ENCODE measurements at regions not wholly inside any gene's neighbourhood (a gene's known extent, or its start where the extent isn't known, plus 50 kb on each side); places are given as distances from the start of the nearest gene placed in this dataset.
"Not testable (repeated sequence)": the region's sequence is repeated elsewhere in the genome, so short reads cannot be mapped to it uniquely, and the experiment has no call there.

- TF ChIP-seq YY1 (IDR thresholded peaks at IDR 0.05; ENCODE audit: insufficient read depth, insufficient read length) (no peak), SUZ12 (IDR thresholded peaks at IDR 0.05; ENCODE audit: extremely low read depth, insufficient read depth, insufficient read length) (no peak), ZNF274 (IDR thresholded peaks at IDR 0.05; ENCODE audit: low read depth, low read length) (no peak)
- Histone ChIP-seq H3K9ac (ENCODE audit: insufficient read length, low read depth) (no peak overlapping the region), H3K27me3 (ENCODE audit: insufficient read depth, insufficient read length) (no peaks in the 10 kb centered on the region), H3K36me3 (ENCODE audit: insufficient read depth, insufficient read length, low read length) (no peaks in the 10 kb centered on the region), H3K9me3 (ENCODE audit: insufficient read depth, low read length) (no peaks in the 10 kb centered on the region), H3K4me3 (ENCODE audit: insufficient read length, low read depth) (no peak overlapping the region), H3K4me1 (ENCODE audit: insufficient read depth, insufficient read length) (no peaks in the 10 kb centered on the region)
- no peak for DNase-seq (ENCODE audit: low read depth, low spot score)
Observed at GRCh38 chr4:125229596-125230058, 85.1 kb upstream of the FAT4 start.

GRCh38 chr4:125225806-125226205 is 88.9 kb upstream of the FAT4 start:
- H3K9me3 ChIP-seq (ENCODE audit: insufficient read depth, low read length) = peaks cover 5% of the 10 kb centered on the region; the same call in 1 of the 2 replicates
- no peak for TF ChIP-seq ZNF274 (IDR thresholded peaks at IDR 0.05; ENCODE audit: low read depth, low read length)
- TF ChIP-seq YY1 (IDR thresholded peaks at IDR 0.05; ENCODE audit: insufficient read depth, insufficient read length) = no peak
- no peak for TF ChIP-seq SUZ12 (IDR thresholded peaks at IDR 0.05; ENCODE audit: extremely low read depth, insufficient read depth, insufficient read length)
- no peaks in the 10 kb centered on the region for H3K36me3 ChIP-seq (ENCODE audit: insufficient read depth, insufficient read length, low read length)

GRCh38 chr4:125200556-125200955 is 114.2 kb upstream of the FAT4 start:
- Histone ChIP-seq H3K36me3 (ENCODE audit: insufficient read depth, insufficient read length, low read length) (no peaks in the 10 kb centered on the region), H3K9ac (ENCODE audit: insufficient read length, low read depth) (no peak overlapping the region)

More at GRCh38 chr4:125225806-125226205, 88.9 kb upstream of the FAT4 start:
- Histone ChIP-seq H3K27me3 (ENCODE audit: insufficient read depth, insufficient read length) (no peaks in the 10 kb centered on the region), H3K4me3 (ENCODE audit: insufficient read length, low read depth) (no peak overlapping the region), H3K9ac (ENCODE audit: insufficient read length, low read depth) (no peak overlapping the region), H3K4me1 (ENCODE audit: insufficient read depth, insufficient read length) (no peaks in the 10 kb centered on the region)
- no peak for DNase-seq (ENCODE audit: low read depth, low spot score)

GRCh38 chr4:125198916-125199315 is 115.8 kb upstream of the FAT4 start:
- TF ChIP-seq ZNF274 (IDR thresholded peaks at IDR 0.05; ENCODE audit: low read depth, low read length) (no peak), YY1 (IDR thresholded peaks at IDR 0.05; ENCODE audit: insufficient read depth, insufficient read length) (no peak), SUZ12 (IDR thresholded peaks at IDR 0.05; ENCODE audit: extremely low read depth, insufficient read depth, insufficient read length) (no peak)
- H3K4me3 ChIP-seq (ENCODE audit: insufficient read length, low read depth) = no peak overlapping the region
- no peak for DNase-seq (ENCODE audit: low read depth, low spot score)

More at GRCh38 chr4:125200556-125200955, 114.2 kb upstream of the FAT4 start:
- no peaks in the 10 kb centered on the region for H3K9me3 ChIP-seq (ENCODE audit: insufficient read depth, low read length)
- H3K4me3 ChIP-seq (ENCODE audit: insufficient read length, low read depth) = no peak overlapping the region
- TF ChIP-seq YY1 (IDR thresholded peaks at IDR 0.05; ENCODE audit: insufficient read depth, insufficient read length) = no peak
- TF ChIP-seq ZNF274 (IDR thresholded peaks at IDR 0.05; ENCODE audit: low read depth, low read length) = no peak
- TF ChIP-seq SUZ12 (IDR thresholded peaks at IDR 0.05; ENCODE audit: extremely low read depth, insufficient read depth, insufficient read length) = no peak
- H3K27me3 ChIP-seq (ENCODE audit: insufficient read depth, insufficient read length) = no peaks in the 10 kb centered on the region
- DNase-seq (ENCODE audit: low read depth, low spot score) = no peak
- no peaks in the 10 kb centered on the region for H3K4me1 ChIP-seq (ENCODE audit: insufficient read depth, insufficient read length)

GRCh38 chr4:125191874-125192459 is 122.8 kb upstream of the FAT4 start:
- H3K4me3 ChIP-seq (ENCODE audit: insufficient read length, low read depth); DNase-seq (ENCODE audit: low read depth, low spot score); H3K36me3 ChIP-seq (ENCODE audit: insufficient read depth, insufficient read length, low read length); H3K4me1 ChIP-seq (ENCODE audit: insufficient read depth, insufficient read length); H3K9ac ChIP-seq (ENCODE audit: insufficient read length, low read depth); H3K9me3 ChIP-seq (ENCODE audit: insufficient read depth, low read length); H3K27me3 ChIP-seq (ENCODE audit: insufficient read depth, insufficient read length): not testable (repeated sequence)

More at GRCh38 chr4:125198916-125199315, 115.8 kb upstream of the FAT4 start:
- H3K9ac ChIP-seq (ENCODE audit: insufficient read length, low read depth) = no peak overlapping the region
- H3K27me3 ChIP-seq (ENCODE audit: insufficient read depth, insufficient read length) = no peaks in the 10 kb centered on the region
- H3K9me3 ChIP-seq (ENCODE audit: insufficient read depth, low read length) = no peaks in the 10 kb centered on the region
- no peaks in the 10 kb centered on the region for H3K4me1 ChIP-seq (ENCODE audit: insufficient read depth, insufficient read length)
- no peaks in the 10 kb centered on the region for H3K36me3 ChIP-seq (ENCODE audit: insufficient read depth, insufficient read length, low read length)

GRCh38 chr4:125191232-125191631 is 123.5 kb upstream of the FAT4 start:
- no peaks in the 10 kb centered on the region for H3K9me3 ChIP-seq (ENCODE audit: insufficient read depth, low read length)
- H3K36me3 ChIP-seq (ENCODE audit: insufficient read depth, insufficient read length, low read length) = no peaks in the 10 kb centered on the region
- no peak overlapping the region for H3K9ac ChIP-seq (ENCODE audit: insufficient read length, low read depth)
- DNase-seq (ENCODE audit: low read depth, low spot score) = no peak
- H3K27me3 ChIP-seq (ENCODE audit: insufficient read depth, insufficient read length) = no peaks in the 10 kb centered on the region
- H3K4me3 ChIP-seq (ENCODE audit: insufficient read length, low read depth) = no peak overlapping the region
- TF ChIP-seq ZNF274 (IDR thresholded peaks at IDR 0.05; ENCODE audit: low read depth, low read length) = no peak
- no peaks in the 10 kb centered on the region for H3K4me1 ChIP-seq (ENCODE audit: insufficient read depth, insufficient read length)

GRCh38 chr4:125187226-125188176 is 127.3 kb upstream of the FAT4 start:
- H3K27me3 ChIP-seq (ENCODE audit: insufficient read depth, insufficient read length) = no peaks in the 10 kb centered on the region
- DNase-seq (ENCODE audit: low read depth, low spot score) = no peak
- no peak for TF ChIP-seq YY1 (IDR thresholded peaks at IDR 0.05; ENCODE audit: insufficient read depth, insufficient read length)
- TF ChIP-seq ZNF274 (IDR thresholded peaks at IDR 0.05; ENCODE audit: low read depth, low read length) = no peak
- no peak for TF ChIP-seq SUZ12 (IDR thresholded peaks at IDR 0.05; ENCODE audit: extremely low read depth, insufficient read depth, insufficient read length)

More at GRCh38 chr4:125187226-125188176, 127.3 kb upstream of the FAT4 start:
- Histone ChIP-seq H3K9ac (ENCODE audit: insufficient read length, low read depth) (no peak overlapping the region), H3K4me3 (ENCODE audit: insufficient read length, low read depth) (no peak overlapping the region), H3K9me3 (ENCODE audit: insufficient read depth, low read length) (no peaks in the 10 kb centered on the region), H3K36me3 (ENCODE audit: insufficient read depth, insufficient read length, low read length) (no peaks in the 10 kb centered on the region), H3K4me1 (ENCODE audit: insufficient read depth, insufficient read length) (no peaks in the 10 kb centered on the region)

Measured in NT2/D1 (cell line).